ENCODE measurements at regions not wholly inside any gene's neighbourhood (a gene's known extent, or its start where the extent isn't known, plus 50 kb on each side); places are given as distances from the start of the nearest gene placed in this dataset.

DNA sequence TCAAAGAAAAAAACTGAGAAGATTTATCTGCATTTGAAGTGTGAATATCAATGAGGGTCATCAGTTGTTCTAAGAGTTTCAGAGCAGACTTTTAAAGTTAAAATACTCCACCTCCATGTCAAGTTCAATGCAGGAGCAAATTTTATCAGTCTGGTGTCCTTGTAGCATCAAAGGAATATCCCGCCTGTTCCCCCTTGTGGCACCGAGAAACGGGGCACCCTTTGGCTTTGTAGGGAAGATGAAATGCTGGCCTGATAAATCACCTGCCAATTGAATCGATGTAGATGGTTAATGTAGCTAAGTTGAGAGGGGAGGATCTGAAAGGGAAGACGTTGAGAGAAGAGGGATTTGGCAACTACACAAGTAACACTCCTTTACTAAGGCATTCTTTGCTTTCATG is 714.5 kb downstream of the EFNA5 start:
- TF ChIP-seq POLR2AphosphoS5 (IDR thresholded peaks at IDR 0.05; ENCODE audit: borderline replicate concordance, low read depth, low read length) = no peak
- no peak for TF ChIP-seq EZH2 (IDR thresholded peaks at IDR 0.05)

Data from SK-N-MC (cell line).